A673 (cell line): ENCODE measurements at regions not wholly inside any gene's neighbourhood (a gene's known extent, or its start where the extent isn't known, plus 50 kb on each side); places are given as distances from the start of the nearest gene placed in this dataset.

Experiments
- EZH2 ChIP-seq: fragments of 200-600 bp; sonication (generic); IDR thresholded peaks from 2 replicates; pipeline ENCODE4 v1.6.1; 2017; ENCODE audit warnings: borderline replicate concordance, low read depth, mild to moderate bottlenecking, mixed read lengths, antibody characterized with exemption, low read length; ENCODE audit not compliant: poor library complexity, severe bottlenecking
- TF ChIP-seq, protein P1 (sequence below): fragments of 300-800, 200-600 bp; sonication (generic); conservative IDR thresholded peaks from 2 replicates; pipeline ENCODE4 v1.5.1; 2017; ENCODE audit warnings: low read depth, mild to moderate bottlenecking, antibody characterized with exemption, low read length, moderate library complexity, mixed read lengths

DNA sequence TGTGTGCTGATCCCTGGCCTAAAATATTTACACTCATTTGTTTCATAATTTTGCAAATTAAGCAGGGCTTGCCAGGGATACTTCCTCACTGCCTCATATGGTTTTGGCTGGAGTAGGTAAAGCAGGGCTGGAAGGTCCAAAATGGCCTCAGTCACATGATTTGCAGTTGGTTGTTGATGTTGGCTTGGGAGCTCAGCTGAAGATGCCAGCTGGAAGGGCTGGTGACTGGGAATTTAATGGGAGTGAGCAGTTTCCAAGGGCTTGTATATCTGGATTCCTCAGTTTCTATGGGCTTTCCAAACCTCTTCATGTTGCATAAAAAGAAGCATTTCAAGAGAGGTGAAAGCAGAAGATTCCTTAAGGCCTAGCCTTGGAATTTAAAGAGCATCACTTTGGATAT is 729.3 kb downstream of the CDH18 start:
- TF ChIP-seq, protein P1, sequence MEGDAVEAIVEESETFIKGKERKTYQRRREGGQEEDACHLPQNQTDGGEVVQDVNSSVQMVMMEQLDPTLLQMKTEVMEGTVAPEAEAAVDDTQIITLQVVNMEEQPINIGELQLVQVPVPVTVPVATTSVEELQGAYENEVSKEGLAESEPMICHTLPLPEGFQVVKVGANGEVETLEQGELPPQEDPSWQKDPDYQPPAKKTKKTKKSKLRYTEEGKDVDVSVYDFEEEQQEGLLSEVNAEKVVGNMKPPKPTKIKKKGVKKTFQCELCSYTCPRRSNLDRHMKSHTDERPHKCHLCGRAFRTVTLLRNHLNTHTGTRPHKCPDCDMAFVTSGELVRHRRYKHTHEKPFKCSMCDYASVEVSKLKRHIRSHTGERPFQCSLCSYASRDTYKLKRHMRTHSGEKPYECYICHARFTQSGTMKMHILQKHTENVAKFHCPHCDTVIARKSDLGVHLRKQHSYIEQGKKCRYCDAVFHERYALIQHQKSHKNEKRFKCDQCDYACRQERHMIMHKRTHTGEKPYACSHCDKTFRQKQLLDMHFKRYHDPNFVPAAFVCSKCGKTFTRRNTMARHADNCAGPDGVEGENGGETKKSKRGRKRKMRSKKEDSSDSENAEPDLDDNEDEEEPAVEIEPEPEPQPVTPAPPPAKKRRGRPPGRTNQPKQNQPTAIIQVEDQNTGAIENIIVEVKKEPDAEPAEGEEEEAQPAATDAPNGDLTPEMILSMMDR, result no peak
- TF ChIP-seq EZH2, result no peak
